Vagina (tissue), 2 donors: ENCODE measurements at regions not wholly inside any gene's neighbourhood (a gene's known extent, or its start where the extent isn't known, plus 50 kb on each side); places are given as distances from the start of the nearest gene placed in this dataset.

Experiments
- DNase-seq, 2 donors: peaks; one replicate each; pipeline ENCODE4 v3.0.0-alpha.2; 2017; ENCODE audit errors: extremely low spot score in 2 of 2
- H3K27ac ChIP-seq: fragments of 200-600 bp; sonication (generic); one replicate; pipeline ENCODE4 v1.5.1; 2019
- H3K27me3 ChIP-seq: fragments of 200-600 bp; sonication (generic); one replicate; pipeline ENCODE4 v1.5.1; 2019
- H3K36me3 ChIP-seq, 2 donors: fragments of 200-600 bp; sonication (generic); one replicate each; pipeline ENCODE4 v1.5.1; 2017 to 2019
- H3K4me1 ChIP-seq: fragments of 200-600 bp; sonication (generic); one replicate; pipeline ENCODE4 v1.5.1; 2019
- H3K4me3 ChIP-seq, 2 donors: fragments of 200-600 bp; sonication (generic); 1 replicate in 1 of 2; 2 replicates in 1 of 2; pipeline ENCODE4 v1.5.1; 2016 to 2019
- H3K9me3 ChIP-seq: fragments of 200-600 bp; sonication (generic); one replicate; pipeline ENCODE4 v1.5.1; 2019
- CTCF ChIP-seq, 3 experiments: fragments of 450-650 bp in 2 of 3; fragments of 200-600 bp in 1 of 3; sonication (generic) in 1 of 3; IDR thresholded peaks; one replicate each; pipeline ENCODE4 v1.5.1; 2017 to 2019; ENCODE audit warnings: antibody characterized with exemption in 3 of 3, mild to moderate bottlenecking in 2 of 3, moderate library complexity in 2 of 3
- POLR2A ChIP-seq, 2 donors: fragments of 450-650 bp; IDR thresholded peaks; one replicate each; pipeline ENCODE4 v1.6.1; 2017; ENCODE audit warnings: antibody characterized with exemption in 2 of 2, mild to moderate bottlenecking in 2 of 2, moderate library complexity in 2 of 2
- POLR2AphosphoS5 ChIP-seq, 2 donors: sonication (generic); formaldehyde crosslinking; IDR thresholded peaks; one replicate each; pipeline ENCODE4 v1.9.0; 2017; ENCODE audit warnings: antibody characterized with exemption in 2 of 2, mild to moderate bottlenecking in 2 of 2, low read depth in 1 of 2; ENCODE audit not compliant: insufficient read depth in 1 of 2
- intact Hi-C: fragments of 100-400 bp; cut with DNase I; formaldehyde crosslinking; loops from one replicate; pipeline ENCODE4 v1.15.1; 2023

GRCh38 chr2:224185023-224185601, 146.0 kb upstream of the SERPINE2 start:
- H3K4me3 ChIP-seq = no peak overlapping the region
- H3K4me1 ChIP-seq = no peaks in the 10 kb centered on the region
- TF ChIP-seq POLR2A (IDR thresholded peaks at IDR 0.05) = no peak
- no peak for TF ChIP-seq CTCF (IDR thresholded peaks at IDR 0.05)
- no peak for TF ChIP-seq POLR2AphosphoS5 (IDR thresholded peaks at IDR 0.05; ENCODE audit: insufficient read depth in 1 of 2, low read depth in 1 of 2)
- peak in 1 of 2 donors; percentile 29 for DNase-seq
- H3K27me3 ChIP-seq = no peaks in the 10 kb centered on the region
- H3K9me3 ChIP-seq = no peaks in the 10 kb centered on the region
- intact Hi-C loops = no loop called here
- H3K27ac ChIP-seq = no peak overlapping the region
- no peaks in the 10 kb centered on the region for H3K36me3 ChIP-seq

- no peaks in the 10 kb centered on the region for H3K9me3 ChIP-seq
- intact Hi-C loops = no loop called here
- no peaks in the 10 kb centered on the region for H3K36me3 ChIP-seq
- no peak overlapping the region for H3K27ac ChIP-seq
- no peaks in the 10 kb centered on the region for H3K27me3 ChIP-seq
- H3K4me1 ChIP-seq = no peaks in the 10 kb centered on the region
- no peak for TF ChIP-seq CTCF (IDR thresholded peaks at IDR 0.05)
- TF ChIP-seq POLR2A (IDR thresholded peaks at IDR 0.05) = no peak
- no peak overlapping the region for H3K4me3 ChIP-seq
- no peak for DNase-seq
These were observed 144.0 kb upstream of the SERPINE2 start for GRCh38 chr2:224183086-224183485.

- no peak for TF ChIP-seq POLR2A (IDR thresholded peaks at IDR 0.05)
- TF ChIP-seq CTCF (IDR thresholded peaks at IDR 0.05) = no peak
- no peak for TF ChIP-seq POLR2AphosphoS5 (IDR thresholded peaks at IDR 0.05; ENCODE audit: insufficient read depth in 1 of 2, low read depth in 1 of 2)
- no peak overlapping the region for H3K27ac ChIP-seq
- intact Hi-C loops = no loop called here
These were observed 143.4 kb upstream of the SERPINE2 start for GRCh38 chr2:224182498-224182897.

GRCh38 chr2:224181534-224182155, 142.6 kb upstream of the SERPINE2 start:
- H3K27me3 ChIP-seq = no peaks in the 10 kb centered on the region
- no peak for DNase-seq

More at GRCh38 chr2:224182498-224182897, 143.4 kb upstream of the SERPINE2 start:
- Histone ChIP-seq H3K4me1 (no peaks in the 10 kb centered on the region), H3K36me3 (no peaks in the 10 kb centered on the region), H3K9me3 (no peaks in the 10 kb centered on the region), H3K4me3 (no peak overlapping the region), H3K27me3 (no peaks in the 10 kb centered on the region)
- peak in 1 of 2 donors; percentile 56 for DNase-seq

More at GRCh38 chr2:224181534-224182155, 142.6 kb upstream of the SERPINE2 start:
- Histone ChIP-seq H3K36me3 (no peaks in the 10 kb centered on the region), H3K4me3 (no peak overlapping the region), H3K27ac (no peak overlapping the region), H3K4me1 (no peaks in the 10 kb centered on the region), H3K9me3 (no peaks in the 10 kb centered on the region)
- TF ChIP-seq POLR2AphosphoS5 (IDR thresholded peaks at IDR 0.05; ENCODE audit: insufficient read depth in 1 of 2, low read depth in 1 of 2) = no peak
- no peak for TF ChIP-seq CTCF (IDR thresholded peaks at IDR 0.05)
- TF ChIP-seq POLR2A (IDR thresholded peaks at IDR 0.05) = no peak
- intact Hi-C loops = no loop called here
